MCF 10A (cell line): ENCODE measurements at regions not wholly inside any gene's neighbourhood (a gene's known extent, or its start where the extent isn't known, plus 50 kb on each side); places are given as distances from the start of the nearest gene placed in this dataset.

ENCODE experiments used
- BruUV-seq: library from RNA; stranded (reverse); fragments of 400-500 nt; replicated peaks from 2 replicates; lab custom pipeline; 2021; lab: Mats Ljungman, UMichigan
- CTCF ChIA-PET: fragments of 300-600 bp; sonication (Branson Sonifier 250); formaldehyde crosslinking; extraction: SDS; loops from one replicate; lab custom pipeline; 2021; ENCODE audit warnings: antibody characterized with exemption, inconsistent platforms; lab: Yijun Ruan, JAX
- POLR2A ChIA-PET: fragments of 300-600, 350-650 bp; sonication (Branson Sonifier 250); formaldehyde crosslinking; extraction: SDS; loops from one replicate; lab custom pipeline; 2020; ENCODE audit warnings: antibody characterized with exemption, inconsistent platforms; lab: Yijun Ruan, JAX
- DNase-seq: peaks from one replicate; pipeline ENCODE4 v3.0.0-alpha.2; 2018; ENCODE audit not compliant: unreplicated experiment
- H3K27ac Mint-ChIP-seq: one replicate; pipeline ENCODE4 v1.8.0; 2022; ENCODE audit warnings: mild to moderate bottlenecking, low read depth, mixed read lengths; ENCODE audit not compliant: unreplicated experiment
- H3K27me3 Mint-ChIP-seq: one replicate; pipeline ENCODE4 v1.8.0; 2022; ENCODE audit warnings: mixed read lengths; ENCODE audit not compliant: insufficient read depth, unreplicated experiment
- H3K36me3 Mint-ChIP-seq: one replicate; pipeline ENCODE4 v1.8.0; 2022; ENCODE audit warnings: mild to moderate bottlenecking, moderate library complexity, mixed read lengths; ENCODE audit not compliant: insufficient read depth, unreplicated experiment
- H3K4me1 Mint-ChIP-seq: one replicate; pipeline ENCODE4 v1.8.0; 2022; ENCODE audit warnings: mixed read lengths; ENCODE audit not compliant: insufficient read depth, unreplicated experiment
- H3K4me3 Mint-ChIP-seq: one replicate; pipeline ENCODE4 v1.8.0; 2022; ENCODE audit warnings: mild to moderate bottlenecking, moderate library complexity, mixed read lengths; ENCODE audit not compliant: unreplicated experiment
- H3K9me3 Mint-ChIP-seq: one replicate; pipeline ENCODE4 v1.8.0; 2022; ENCODE audit warnings: mixed read lengths; ENCODE audit not compliant: unreplicated experiment
- CTCF ChIP-seq: fragments of 200-600 bp; IDR thresholded peaks from one replicate; pipeline ENCODE4 v1.8.0; 2022; ENCODE audit warnings: antibody characterized with exemption, mild to moderate bottlenecking; ENCODE audit not compliant: unreplicated experiment
- intact Hi-C: fragments of 100-400 bp; cut with micrococcal nuclease; formaldehyde crosslinking; loops from 2 replicates; pipeline ENCODE4 v1.14.1; 2022

- DNase-seq, result no peak
- Mint-ChIP-seq H3K36me3 (no peaks in the 10 kb centered on the region), H3K27me3 (no peaks in the 10 kb centered on the region), H3K27ac (no peak overlapping the region), H3K9me3 (no peaks in the 10 kb centered on the region), H3K4me1 (peaks cover 12% of the 10 kb centered on the region), H3K4me3 (no peak overlapping the region)
- ChIA-PET CTCF (interaction anchor here (0.7 to 1.0 kb wide), 3 partner anchors 11 to 424 kb away, joined by 3 to 4 read pairs (median 3); no protein-coding TSS in a partner anchor), POLR2A (interaction anchor here (0.9 kb wide), 1 partner anchor 22 kb away, joined by 4 read pairs; no protein-coding TSS in a partner anchor)
- intact Hi-C loops, result no loop called here
- TF ChIP-seq CTCF, result no peak
- no TSS peak for BruUV-seq
These were observed 199.4 kb downstream of the MAF start for GRCh38 chr16:79401157-79401556.

GRCh38 chr16:79400462-79401149, 199.9 kb downstream of the MAF start:
- H3K4me3 Mint-ChIP-seq, result no peak overlapping the region
- H3K9me3 Mint-ChIP-seq, result no peaks in the 10 kb centered on the region
- H3K4me1 Mint-ChIP-seq, result peaks cover 12% of the 10 kb centered on the region
- intact Hi-C loops, result no loop called here
- no TSS peak for BruUV-seq
- no peaks in the 10 kb centered on the region for H3K27me3 Mint-ChIP-seq
- CTCF ChIA-PET, result interaction anchor here (0.7 kb wide), 2 partner anchors 11 to 424 kb away, joined by 3 read pairs; no protein-coding TSS in a partner anchor
- POLR2A ChIA-PET, result no interaction called here
- no peak for DNase-seq
- no peak overlapping the region for H3K27ac Mint-ChIP-seq
- TF ChIP-seq CTCF, result no peak
- H3K36me3 Mint-ChIP-seq, result no peaks in the 10 kb centered on the region

GRCh38 chr16:79395591-79395990, 204.9 kb downstream of the MAF start:
- no peak overlapping the region for H3K27ac Mint-ChIP-seq
- DNase-seq, result no peak
- POLR2A ChIA-PET, result no interaction called here
- no peaks in the 10 kb centered on the region for H3K4me1 Mint-ChIP-seq
- BruUV-seq, result no TSS peak
- H3K36me3 Mint-ChIP-seq, result no peaks in the 10 kb centered on the region
- intact Hi-C loops, result no loop called here
- H3K9me3 Mint-ChIP-seq, result no peaks in the 10 kb centered on the region
- no peak for TF ChIP-seq CTCF
- CTCF ChIA-PET, result interaction anchor here (0.7 kb wide), 1 partner anchor 812 kb away, joined by 3 read pairs; no protein-coding TSS in a partner anchor
- no peak overlapping the region for H3K4me3 Mint-ChIP-seq
- peaks cover 21% of the 10 kb centered on the region for H3K27me3 Mint-ChIP-seq

- no TSS peak for BruUV-seq
- TF ChIP-seq CTCF, result no peak
- Mint-ChIP-seq H3K27ac (no peak overlapping the region), H3K27me3 (peaks cover 21% of the 10 kb centered on the region), H3K4me3 (no peak overlapping the region), H3K9me3 (no peaks in the 10 kb centered on the region), H3K36me3 (no peaks in the 10 kb centered on the region), H3K4me1 (no peaks in the 10 kb centered on the region)
- intact Hi-C loops, result no loop called here
- no peak for DNase-seq
- POLR2A ChIA-PET, result interaction anchor here (1.2 kb wide), 1 partner anchor 8 kb away, joined by 3 read pairs; no protein-coding TSS in a partner anchor
- CTCF ChIA-PET, result no interaction called here
These were observed 206.3 kb downstream of the MAF start for GRCh38 chr16:79394206-79394605.
